OCI-LY3 (cell line): ENCODE measurements at regions not wholly inside any gene's neighbourhood (a gene's known extent, or its start where the extent isn't known, plus 50 kb on each side); places are given as distances from the start of the nearest gene placed in this dataset.

ENCODE experiments used
- H2AFZ ChIP-seq: fragments of 200-600, 300-600 bp; shearing (Covaris generic); 2 replicates; pipeline ENCODE4 v1.6.0; 2014; ENCODE audit warnings: antibody characterized with exemption, low read depth, low read length
- H3K27ac ChIP-seq: fragments of 200-600, 300-600 bp; sonication (generic); 2 replicates; pipeline ENCODE4 v1.5.1; 2014; ENCODE audit warnings: mild to moderate bottlenecking, low read length, moderate library complexity, mixed read lengths
- H3K27me3 ChIP-seq: fragments of 200-600, 300-600 bp; sonication (generic); 2 replicates; pipeline ENCODE4 v1.6.1; 2014; ENCODE audit warnings: low read depth, low read length, mixed read lengths
- H3K36me3 ChIP-seq: fragments of 200-600, 300-600 bp; sonication (generic); replicated peaks from 2 replicates; pipeline ENCODE3; 2014; ENCODE audit warnings: low read depth, low read length, mixed read lengths
- H3K4me1 ChIP-seq: fragments of 300-600, 200-600 bp; sonication (generic); 2 replicates; pipeline ENCODE4 v1.6.1; 2014; ENCODE audit warnings: low read length, mixed read lengths
- H3K4me2 ChIP-seq: fragments of 200-600, 300-600 bp; sonication (generic); 2 replicates; pipeline ENCODE4 v1.6.1; 2014; ENCODE audit warnings: low read length, mixed read lengths
- H3K4me3 ChIP-seq: fragments of 300-600, 200-600 bp; sonication (generic); 2 replicates; pipeline ENCODE4 v1.5.1; 2014; ENCODE audit warnings: antibody characterized with exemption, mild to moderate bottlenecking, low read length, moderate library complexity
- H3K79me2 ChIP-seq: fragments of 300-600, 200-600 bp; shearing (Covaris generic); 2 replicates; pipeline ENCODE4 v1.6.1; 2014; ENCODE audit warnings: mild to moderate bottlenecking, low read length, mixed read lengths
- H3K9ac ChIP-seq: fragments of 300-600, 200-600 bp; shearing (Covaris generic); 2 replicates; pipeline ENCODE4 v1.6.0; 2014; ENCODE audit warnings: mild to moderate bottlenecking, low read length, moderate library complexity
- H3K9me3 ChIP-seq: fragments of 200-600, 300-600 bp; shearing (Covaris generic); 2 replicates; pipeline ENCODE4 v1.6.1; 2014; ENCODE audit warnings: low read length, mixed read lengths; ENCODE audit not compliant: insufficient read depth
- H4K20me1 ChIP-seq: fragments of 200-600, 300-600 bp; sonication (generic); 2 replicates; pipeline ENCODE4 v1.6.1; 2016; ENCODE audit warnings: low read length, mixed read lengths; ENCODE audit not compliant: insufficient read depth
- EZH2phosphoT487 ChIP-seq: fragments of 200-600 bp; shearing (Covaris generic); IDR thresholded peaks from 2 replicates; pipeline ENCODE4 v1.6.1; 2018; ENCODE audit warnings: antibody characterized with exemption, mixed run types, low read depth
- TF ChIP-seq, protein P1 (sequence below): fragments of 200-600, 300-600 bp; sonication (generic); IDR thresholded peaks from 2 replicates; pipeline ENCODE4 v1.5.1; 2014; ENCODE audit warnings: antibody characterized with exemption, low read length, low read depth

DNA sequence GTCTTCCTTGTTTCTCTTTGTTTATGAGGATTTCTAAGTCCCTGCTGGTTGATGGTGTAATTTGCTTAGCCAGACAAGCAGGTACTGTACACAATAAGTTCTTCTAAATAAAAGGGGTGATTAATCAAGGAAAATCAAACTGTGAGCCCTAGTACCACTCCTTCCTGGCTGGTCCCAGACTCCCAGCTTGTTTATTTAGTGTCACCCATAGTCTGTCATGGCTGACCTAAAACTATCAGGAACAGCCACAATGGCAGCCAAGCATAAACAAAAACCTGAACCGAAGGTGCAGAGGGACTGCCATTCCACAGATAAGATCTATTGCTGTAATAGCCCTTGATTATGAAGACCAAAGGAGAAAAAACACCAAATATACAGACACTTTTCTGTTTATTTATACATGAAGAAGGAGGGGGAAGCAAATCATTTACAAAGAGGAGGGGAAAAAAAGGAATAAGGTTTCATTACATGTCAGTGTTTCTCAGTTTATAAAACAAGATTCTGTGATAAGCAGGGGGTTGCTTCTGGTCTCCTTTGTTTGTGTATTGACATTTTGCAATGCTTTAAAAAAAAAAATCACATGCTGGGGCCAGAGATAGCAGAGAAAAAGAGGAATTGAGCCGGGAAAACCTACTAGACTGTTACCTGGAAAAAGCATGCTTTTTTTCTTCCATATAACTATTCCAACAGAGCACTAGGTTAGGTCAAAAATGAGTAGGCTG is 182.4 kb upstream of the DPH6 start:
- Histone ChIP-seq H4K20me1 (no peaks in the 10 kb centered on the region), H3K9me3 (no peaks in the 10 kb centered on the region), H3K36me3 (no peaks in the 10 kb centered on the region), H3K9ac (no peak overlapping the region), H3K27ac (no peak overlapping the region), H3K4me2 (no peak overlapping the region), H2AFZ (no peak overlapping the region), H3K27me3 (no peaks in the 10 kb centered on the region), H3K79me2 (no peaks in the 10 kb centered on the region), H3K4me3 (no peak overlapping the region), H3K4me1 (no peaks in the 10 kb centered on the region)
- TF ChIP-seq, protein P1, sequence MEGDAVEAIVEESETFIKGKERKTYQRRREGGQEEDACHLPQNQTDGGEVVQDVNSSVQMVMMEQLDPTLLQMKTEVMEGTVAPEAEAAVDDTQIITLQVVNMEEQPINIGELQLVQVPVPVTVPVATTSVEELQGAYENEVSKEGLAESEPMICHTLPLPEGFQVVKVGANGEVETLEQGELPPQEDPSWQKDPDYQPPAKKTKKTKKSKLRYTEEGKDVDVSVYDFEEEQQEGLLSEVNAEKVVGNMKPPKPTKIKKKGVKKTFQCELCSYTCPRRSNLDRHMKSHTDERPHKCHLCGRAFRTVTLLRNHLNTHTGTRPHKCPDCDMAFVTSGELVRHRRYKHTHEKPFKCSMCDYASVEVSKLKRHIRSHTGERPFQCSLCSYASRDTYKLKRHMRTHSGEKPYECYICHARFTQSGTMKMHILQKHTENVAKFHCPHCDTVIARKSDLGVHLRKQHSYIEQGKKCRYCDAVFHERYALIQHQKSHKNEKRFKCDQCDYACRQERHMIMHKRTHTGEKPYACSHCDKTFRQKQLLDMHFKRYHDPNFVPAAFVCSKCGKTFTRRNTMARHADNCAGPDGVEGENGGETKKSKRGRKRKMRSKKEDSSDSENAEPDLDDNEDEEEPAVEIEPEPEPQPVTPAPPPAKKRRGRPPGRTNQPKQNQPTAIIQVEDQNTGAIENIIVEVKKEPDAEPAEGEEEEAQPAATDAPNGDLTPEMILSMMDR = no peak
- no peak for TF ChIP-seq EZH2phosphoT487

DNA sequence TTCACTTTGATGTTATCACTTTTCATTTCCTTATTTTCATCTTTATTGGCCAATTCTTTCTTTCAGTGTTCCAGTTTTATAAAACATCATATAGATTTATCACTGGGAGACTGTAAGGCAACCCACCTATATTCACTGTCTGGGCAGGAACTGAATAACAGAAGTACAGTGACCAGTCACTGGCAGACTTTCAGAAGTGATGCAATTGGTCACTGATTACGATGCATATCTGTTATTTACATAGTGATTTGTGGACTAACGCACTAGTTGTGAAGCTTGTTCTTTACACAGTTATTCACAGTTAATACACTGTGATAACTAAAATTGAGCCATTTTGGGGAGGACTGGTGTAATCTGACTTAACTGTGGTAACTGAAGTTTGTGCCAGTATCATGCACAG is 190.2 kb upstream of the DPH6 start:
- H2AFZ ChIP-seq = no peak overlapping the region
- no peak overlapping the region for H3K4me3 ChIP-seq
- no peak overlapping the region for H3K9ac ChIP-seq
- TF ChIP-seq, protein P1 = no peak
- no peak for TF ChIP-seq EZH2phosphoT487
- no peaks in the 10 kb centered on the region for H3K79me2 ChIP-seq
- H3K4me2 ChIP-seq = no peak overlapping the region
- H3K9me3 ChIP-seq = no peaks in the 10 kb centered on the region
- H3K27ac ChIP-seq = no peak overlapping the region
- no peaks in the 10 kb centered on the region for H3K27me3 ChIP-seq
- H3K4me1 ChIP-seq = peaks cover 3% of the 10 kb centered on the region; the same call in 1 of the 2 replicates
- H3K36me3 ChIP-seq = no peaks in the 10 kb centered on the region
- H4K20me1 ChIP-seq = no peaks in the 10 kb centered on the region

DNA sequence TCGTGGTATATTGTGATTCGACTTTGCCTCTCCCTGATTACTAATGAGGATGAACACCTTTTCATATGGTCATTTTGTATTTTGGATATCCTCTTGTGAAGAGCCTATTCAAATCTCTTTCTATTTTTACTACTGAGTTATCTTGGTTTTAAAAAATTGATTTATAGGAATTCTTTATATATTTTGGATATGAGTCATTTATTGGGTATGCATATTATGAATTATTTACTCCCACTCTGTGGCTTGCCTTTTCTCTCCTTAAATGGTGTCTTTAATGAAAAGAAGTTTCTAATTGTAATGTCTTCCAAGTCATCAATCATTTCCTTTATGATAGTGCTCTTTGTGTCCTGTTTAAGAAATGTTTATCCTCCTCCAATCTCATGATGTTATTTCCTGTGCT is 191.5 kb upstream of the DPH6 start:
- H3K36me3 ChIP-seq = no peaks in the 10 kb centered on the region
- H3K27ac ChIP-seq = no peak overlapping the region
- no peaks in the 10 kb centered on the region for H3K79me2 ChIP-seq
- H3K9ac ChIP-seq = no peak overlapping the region
- H3K9me3 ChIP-seq = no peaks in the 10 kb centered on the region
- H3K4me2 ChIP-seq = no peak overlapping the region
- no peak overlapping the region for H3K4me3 ChIP-seq
- TF ChIP-seq EZH2phosphoT487 = no peak
- TF ChIP-seq, protein P1 = no peak
- H3K4me1 ChIP-seq = peaks cover 3% of the 10 kb centered on the region; the same call in 1 of the 2 replicates
- no peaks in the 10 kb centered on the region for H3K27me3 ChIP-seq
- H2AFZ ChIP-seq = no peak overlapping the region
- H4K20me1 ChIP-seq = no peaks in the 10 kb centered on the region

DNA sequence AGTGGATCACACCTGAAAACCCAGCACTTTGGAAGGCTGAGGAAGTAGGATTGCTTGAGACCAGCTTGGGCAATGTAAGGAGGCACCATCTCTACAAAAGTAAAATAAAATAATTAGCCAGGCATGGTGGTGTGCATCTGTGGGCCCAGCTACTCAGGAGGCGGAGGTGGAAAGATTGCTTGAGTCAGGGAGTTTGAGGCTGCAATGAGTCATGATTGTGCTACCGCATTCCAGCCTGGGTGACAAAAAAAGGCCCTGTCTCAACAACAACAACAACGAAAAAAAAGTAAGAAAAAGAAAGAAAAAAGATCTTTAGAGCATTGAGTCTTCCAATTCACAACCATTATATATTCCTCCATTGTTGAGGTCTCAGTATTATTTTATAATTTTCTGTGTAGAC is 192.4 kb upstream of the DPH6 start:
- H3K4me2 ChIP-seq = no peak overlapping the region
- H3K9ac ChIP-seq = no peak overlapping the region
- H3K4me3 ChIP-seq = no peak overlapping the region
- no peaks in the 10 kb centered on the region for H3K79me2 ChIP-seq
- no peaks in the 10 kb centered on the region for H3K27me3 ChIP-seq
- no peak overlapping the region for H2AFZ ChIP-seq
- H3K4me1 ChIP-seq = peaks cover 3% of the 10 kb centered on the region; the same call in 1 of the 2 replicates
- no peak overlapping the region for H3K27ac ChIP-seq
- H3K9me3 ChIP-seq = no peaks in the 10 kb centered on the region
- H3K36me3 ChIP-seq = no peaks in the 10 kb centered on the region
- no peak for TF ChIP-seq EZH2phosphoT487
- TF ChIP-seq, protein P1 = no peak
- no peaks in the 10 kb centered on the region for H4K20me1 ChIP-seq
